Mesothelial cell of epicardium (in vitro differentiated cells): ENCODE measurements at regions not wholly inside any gene's neighbourhood (a gene's known extent, or its start where the extent isn't known, plus 50 kb on each side); places are given as distances from the start of the nearest gene placed in this dataset.

ENCODE experiments used
- DNase-seq, 2 experiments: peaks; one replicate each; pipeline ENCODE4 v3.0.0; 2021; ENCODE audit warnings: low spot score in 2 of 2; ENCODE audit not compliant: unreplicated experiment in 2 of 2
- H3K27ac Mint-ChIP-seq: 2 replicates; pipeline ENCODE4 v1.8.0; 2021; ENCODE audit warnings: mixed read lengths
- H3K27me3 Mint-ChIP-seq: 2 replicates; pipeline ENCODE4 v1.8.0; 2021; ENCODE audit warnings: low read depth, mixed read lengths
- H3K36me3 Mint-ChIP-seq: 2 replicates; pipeline ENCODE4 v1.8.0; 2021; ENCODE audit warnings: mixed read lengths
- H3K4me1 Mint-ChIP-seq: 2 replicates; pipeline ENCODE4 v1.8.0; 2021; ENCODE audit warnings: mixed read lengths
- H3K4me3 Mint-ChIP-seq: 2 replicates; pipeline ENCODE4 v1.8.0; 2021; ENCODE audit warnings: mild to moderate bottlenecking, moderate library complexity, mixed read lengths
- H3K9me3 Mint-ChIP-seq: 2 replicates; pipeline ENCODE4 v1.8.0; 2021; ENCODE audit warnings: mixed read lengths
- CTCF ChIP-seq: fragments of 200-600 bp; sonication (generic); IDR thresholded peaks from one replicate; pipeline ENCODE4 v1.5.0; 2021; ENCODE audit warnings: antibody characterized with exemption; ENCODE audit not compliant: unreplicated experiment

DNA sequence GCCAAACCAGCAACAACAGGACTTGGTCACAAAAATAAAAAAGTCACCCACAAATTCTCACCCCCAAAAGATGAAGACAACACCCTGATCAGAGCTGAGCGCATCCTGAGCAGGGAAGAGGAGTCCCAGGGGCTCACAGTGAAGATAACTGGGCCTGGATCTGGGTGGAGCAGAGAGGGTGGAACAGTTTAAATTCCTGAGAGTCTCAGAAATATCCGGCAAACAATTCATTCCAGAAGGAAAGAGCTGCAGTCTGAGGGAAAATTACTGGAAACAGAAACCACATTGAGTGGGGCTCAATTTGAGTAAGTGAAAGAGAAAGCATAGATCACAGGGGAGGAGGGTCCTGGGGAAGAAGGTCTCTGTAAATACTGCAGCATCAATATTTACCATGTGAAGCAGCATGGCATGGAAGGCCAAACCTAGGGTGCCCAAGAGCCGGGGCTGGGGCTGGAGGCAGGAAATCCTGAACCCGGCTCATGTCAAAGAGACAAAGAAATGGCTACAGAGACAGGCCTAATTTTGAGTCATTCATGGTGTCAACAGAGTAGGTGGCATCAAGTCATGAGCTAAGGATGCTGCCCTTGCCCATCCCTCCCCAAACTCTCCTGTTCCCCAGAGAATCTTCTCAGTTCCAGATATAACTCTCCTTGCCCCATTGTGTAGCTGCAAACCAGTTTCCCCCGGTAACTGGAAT is 61.4 kb upstream of the ZBTB7C start:
- H3K27me3 Mint-ChIP-seq, result peaks cover 11% of the 10 kb centered on the region
- H3K9me3 Mint-ChIP-seq, result peaks cover 9% of the 10 kb centered on the region
- no peaks in the 10 kb centered on the region for H3K36me3 Mint-ChIP-seq
- no peak for TF ChIP-seq CTCF
- no peak for DNase-seq
- H3K4me3 Mint-ChIP-seq, result no peak overlapping the region
- peaks cover 12% of the 10 kb centered on the region for H3K4me1 Mint-ChIP-seq
- no peak overlapping the region for H3K27ac Mint-ChIP-seq

DNA sequence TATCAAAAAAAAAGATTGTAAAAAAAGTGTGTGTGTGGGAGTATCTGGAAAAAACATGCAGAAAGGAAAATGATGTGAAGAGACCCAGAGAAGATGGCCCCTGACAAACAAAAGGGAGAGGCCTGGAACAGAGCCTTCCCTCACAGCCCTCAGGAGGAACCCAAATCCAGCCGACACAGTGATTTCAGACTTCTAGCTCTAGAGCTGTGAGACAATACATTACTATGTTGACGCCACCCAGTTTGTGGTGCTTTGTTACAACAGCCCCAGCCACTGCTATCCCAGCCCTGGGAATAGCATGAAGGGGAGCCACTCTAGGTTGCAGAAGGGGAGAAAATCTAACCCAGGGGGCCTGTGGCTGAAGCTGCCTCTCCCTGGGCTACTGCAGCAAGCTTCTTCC is 59.0 kb upstream of the ZBTB7C start:
- H3K36me3 Mint-ChIP-seq, result no peaks in the 10 kb centered on the region
- no peak overlapping the region for H3K4me3 Mint-ChIP-seq
- no peak for DNase-seq
- peaks cover 4% of the 10 kb centered on the region for H3K27me3 Mint-ChIP-seq
- no peak overlapping the region for H3K27ac Mint-ChIP-seq
- H3K4me1 Mint-ChIP-seq, result peaks cover 21% of the 10 kb centered on the region
- peaks cover 9% of the 10 kb centered on the region for H3K9me3 Mint-ChIP-seq
- no peak for TF ChIP-seq CTCF

GRCh38 chr18:48467231-48467630 is 58.0 kb upstream of the ZBTB7C start:
- H3K9me3 Mint-ChIP-seq, result peaks cover 6% of the 10 kb centered on the region
- H3K36me3 Mint-ChIP-seq, result no peaks in the 10 kb centered on the region
- TF ChIP-seq CTCF, result no peak
- H3K27ac Mint-ChIP-seq, result no peak overlapping the region
- DNase-seq, result no peak
- no peak overlapping the region for H3K4me3 Mint-ChIP-seq
- H3K27me3 Mint-ChIP-seq, result peaks cover 4% of the 10 kb centered on the region
- H3K4me1 Mint-ChIP-seq, result peaks cover 21% of the 10 kb centered on the region

DNA sequence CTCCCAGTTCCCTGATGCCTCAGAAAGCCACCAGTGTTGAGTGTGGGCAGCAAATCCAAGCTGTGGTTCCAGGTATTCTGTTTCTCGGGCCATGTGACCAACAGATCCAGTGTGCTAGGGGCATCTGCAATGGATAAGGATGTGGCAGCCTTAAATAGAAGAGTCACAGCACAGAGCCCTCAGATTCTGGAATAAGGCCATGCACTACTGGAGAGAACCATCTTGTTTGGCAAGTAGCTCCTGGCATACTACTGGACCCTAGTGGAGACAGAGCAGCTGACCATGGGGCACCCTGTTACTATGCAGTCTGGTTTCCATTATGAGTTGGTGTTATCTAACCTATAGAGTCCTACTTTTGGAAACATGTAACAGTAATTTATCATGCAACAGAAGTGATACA is 53.3 kb upstream of the ZBTB7C start:
- DNase-seq, result no peak
- no peaks in the 10 kb centered on the region for H3K36me3 Mint-ChIP-seq
- peaks cover 9% of the 10 kb centered on the region for H3K4me1 Mint-ChIP-seq
- no peak for TF ChIP-seq CTCF
- no peak overlapping the region for H3K4me3 Mint-ChIP-seq
- H3K27ac Mint-ChIP-seq, result no peak overlapping the region
- H3K9me3 Mint-ChIP-seq, result no peaks in the 10 kb centered on the region
- peaks cover 4% of the 10 kb centered on the region for H3K27me3 Mint-ChIP-seq

DNA sequence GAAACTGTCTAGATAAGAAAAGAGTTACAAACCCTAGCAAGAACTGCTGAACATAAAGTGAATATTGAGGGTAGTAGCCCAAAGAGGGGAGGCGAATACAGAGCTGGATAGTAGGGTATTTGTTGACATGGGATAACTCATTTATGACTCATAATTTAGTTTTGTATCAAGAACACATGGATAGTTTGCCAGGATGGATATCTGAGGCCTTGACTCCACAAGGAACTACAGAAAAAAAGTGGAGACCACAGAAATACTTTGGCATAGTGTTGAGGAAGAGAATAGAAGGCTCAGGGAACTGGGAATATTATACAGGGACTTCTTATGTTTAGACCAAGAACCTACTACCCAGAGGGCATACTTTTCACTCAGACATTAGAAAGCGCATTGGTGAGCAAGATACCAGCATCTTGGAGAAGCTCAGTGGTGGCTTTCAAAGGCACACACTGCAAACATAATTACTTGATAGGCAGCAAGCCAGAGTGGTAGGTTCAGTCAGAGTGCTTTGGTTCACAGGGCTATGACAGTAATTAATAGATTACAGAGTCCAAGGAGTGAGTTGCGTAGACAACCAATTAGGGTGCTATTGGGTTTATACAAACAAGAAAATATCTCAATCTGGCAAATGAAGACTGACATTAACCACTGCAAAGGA is 51.9 kb upstream of the ZBTB7C start:
- TF ChIP-seq CTCF, result no peak
- H3K36me3 Mint-ChIP-seq, result no peaks in the 10 kb centered on the region
- peaks cover 3% of the 10 kb centered on the region for H3K27me3 Mint-ChIP-seq
- DNase-seq, result no peak
- no peaks in the 10 kb centered on the region for H3K9me3 Mint-ChIP-seq
- no peak overlapping the region for H3K4me3 Mint-ChIP-seq
- no peak overlapping the region for H3K27ac Mint-ChIP-seq
- peaks cover 12% of the 10 kb centered on the region for H3K4me1 Mint-ChIP-seq
